ENCODE measurements at regions not wholly inside any gene's neighbourhood (a gene's known extent, or its start where the extent isn't known, plus 50 kb on each side); places are given as distances from the start of the nearest gene placed in this dataset.

GRCh38 chr3:194007592-194008337 is 128.2 kb upstream of the HES1 start:
- DNase-seq (ENCODE audit: low spot score): no peak

- no peak for DNase-seq (ENCODE audit: low spot score)
Observed at GRCh38 chr3:194009019-194009418, 126.9 kb upstream of the HES1 start.

GRCh38 chr3:194009892-194010533 is 125.9 kb upstream of the HES1 start:
- peak; percentile 29 for DNase-seq (ENCODE audit: low spot score)

DNA sequence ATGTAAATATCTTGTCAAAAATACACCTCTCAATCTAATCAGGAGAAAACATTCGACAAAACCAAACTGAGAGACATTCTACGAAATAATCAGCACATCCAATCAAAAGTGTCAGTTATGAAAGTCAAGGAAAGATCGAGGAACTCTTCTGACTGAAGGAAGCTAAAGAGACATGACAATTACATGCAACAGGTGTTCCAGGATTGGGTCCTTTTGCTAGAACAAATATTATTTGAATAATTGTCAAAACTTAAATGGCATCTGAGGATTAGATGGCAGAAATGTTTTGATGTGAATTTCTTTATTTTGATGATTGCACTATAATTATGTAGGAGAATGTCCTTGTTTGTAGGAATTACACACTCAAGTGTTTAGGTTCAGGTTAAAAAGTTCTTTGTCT is 124.1 kb upstream of the HES1 start:
- no peak for DNase-seq (ENCODE audit: low spot score)

- no peak for DNase-seq (ENCODE audit: low spot score)
Observed at GRCh38 chr3:194013928-194014327, 122.0 kb upstream of the HES1 start.

- no peak for DNase-seq (ENCODE audit: low spot score)
Observed at GRCh38 chr3:194014756-194015155, 121.2 kb upstream of the HES1 start.

GRCh38 chr3:194019398-194020165 is 116.4 kb upstream of the HES1 start:
- no peak for DNase-seq (ENCODE audit: low spot score)

GRCh38 chr3:194022052-194022451 is 113.9 kb upstream of the HES1 start:
- no peak for DNase-seq (ENCODE audit: low spot score)

GRCh38 chr3:194022816-194023215 is 113.1 kb upstream of the HES1 start:
- DNase-seq (ENCODE audit: low spot score): no peak

DNA sequence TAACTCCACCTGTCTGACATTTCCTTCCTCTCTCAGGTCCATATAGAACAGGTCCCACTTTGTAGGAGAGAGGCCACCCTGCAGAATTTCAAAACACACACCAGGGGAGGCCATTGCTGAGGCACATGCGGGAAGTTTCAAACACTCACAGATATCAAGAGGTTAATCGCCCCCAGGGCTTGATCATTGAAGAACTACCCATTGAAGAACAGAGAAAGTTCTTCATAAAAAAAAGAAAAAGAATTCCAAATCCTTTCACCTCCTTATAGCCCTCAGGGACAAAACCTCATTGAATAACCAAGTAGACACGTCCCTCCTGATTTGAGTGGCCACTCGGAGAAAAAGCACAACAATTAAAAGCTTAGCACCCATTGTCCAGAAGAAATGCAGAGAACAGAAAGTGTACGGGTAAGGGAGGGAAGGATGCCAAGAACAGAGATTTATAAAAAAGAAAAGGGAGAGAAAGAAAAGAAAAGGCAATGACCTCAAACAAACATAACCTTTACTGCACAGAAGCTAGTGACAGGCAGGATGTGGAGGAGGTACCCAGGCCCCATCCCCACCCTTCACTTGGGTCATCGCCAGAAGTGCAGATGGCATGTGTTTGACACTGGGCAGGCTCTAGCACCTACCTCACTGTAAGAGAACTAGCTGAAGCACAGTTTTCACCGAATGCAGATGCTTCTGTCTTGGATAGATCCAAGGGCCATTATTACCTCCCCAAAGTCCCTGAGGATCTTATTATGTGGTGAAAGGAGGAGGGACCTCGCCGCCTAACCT is 112.3 kb upstream of the HES1 start:
- peak; percentile 47 for DNase-seq (ENCODE audit: low spot score)

DNA sequence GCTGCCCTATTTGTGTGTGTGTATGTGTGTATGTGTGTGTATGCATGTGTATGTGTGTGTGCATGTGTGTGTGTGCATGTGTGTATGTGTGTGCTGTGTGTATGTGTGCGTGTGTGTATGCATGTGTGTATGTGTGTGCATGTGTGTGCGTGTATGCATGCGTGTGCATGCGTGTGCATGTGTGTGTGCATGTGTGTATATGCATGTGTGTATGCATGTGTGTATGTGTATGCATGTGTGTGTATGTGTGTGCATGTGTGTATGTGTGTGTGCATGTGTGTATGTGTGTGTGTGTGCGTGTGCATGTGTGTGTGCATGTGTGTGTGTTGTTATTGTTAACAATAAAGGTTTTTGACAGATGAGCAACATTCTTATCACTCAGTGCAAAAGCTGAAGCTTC is 110.8 kb upstream of the HES1 start:
- DNase-seq (ENCODE audit: low spot score): no peak

- peak; percentile 41 for DNase-seq (ENCODE audit: low spot score)
Observed at GRCh38 chr3:194025951-194026350, 110.0 kb upstream of the HES1 start.

DNA sequence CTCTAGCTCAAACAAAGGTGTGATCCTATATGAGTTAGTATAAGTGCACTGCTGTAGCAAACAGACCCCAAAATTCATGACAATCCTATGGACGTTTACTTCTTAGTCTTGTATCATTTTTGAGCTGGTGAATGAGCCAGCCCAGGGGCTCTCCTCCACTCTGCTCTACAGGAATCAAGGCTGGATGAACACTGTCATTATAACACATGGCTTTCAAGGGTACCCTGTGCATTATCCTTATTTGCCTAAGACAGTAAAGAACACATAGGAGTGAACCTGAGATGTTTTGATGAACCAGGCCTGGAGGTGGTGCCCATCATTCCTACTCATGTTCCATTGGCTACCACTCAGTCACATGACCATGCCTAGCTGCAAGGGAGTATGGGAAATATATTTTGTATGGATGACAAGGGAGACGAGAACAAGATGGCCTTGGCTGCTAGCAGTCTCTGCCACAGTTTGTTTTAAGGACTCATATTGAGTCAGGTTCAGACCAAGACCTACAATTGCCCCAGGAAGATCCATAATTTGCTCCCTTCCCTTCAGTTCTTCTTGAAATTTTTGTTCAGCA is 107.4 kb upstream of the HES1 start:
- DNase-seq (ENCODE audit: low spot score): no peak

DNA sequence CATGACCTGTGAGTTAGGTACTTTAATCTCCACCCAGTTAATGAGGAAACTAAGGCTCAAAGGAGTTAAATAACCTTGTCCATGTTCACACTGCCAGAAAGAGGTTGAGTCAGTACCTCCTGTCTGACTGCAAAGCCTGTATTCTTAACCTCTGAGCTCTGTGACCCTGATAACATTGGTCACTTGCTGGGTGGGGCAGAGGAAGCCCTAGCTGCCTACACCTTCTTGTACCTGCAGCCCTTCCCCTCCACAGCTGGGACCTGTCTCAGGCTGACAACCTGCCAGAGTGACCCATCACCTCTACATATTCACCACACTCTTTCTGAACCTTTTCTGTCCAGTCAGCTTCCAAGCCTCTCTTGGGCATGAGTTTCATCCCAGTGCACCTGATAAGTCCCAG is 106.1 kb upstream of the HES1 start:
- DNase-seq (ENCODE audit: low spot score): no peak

DNA sequence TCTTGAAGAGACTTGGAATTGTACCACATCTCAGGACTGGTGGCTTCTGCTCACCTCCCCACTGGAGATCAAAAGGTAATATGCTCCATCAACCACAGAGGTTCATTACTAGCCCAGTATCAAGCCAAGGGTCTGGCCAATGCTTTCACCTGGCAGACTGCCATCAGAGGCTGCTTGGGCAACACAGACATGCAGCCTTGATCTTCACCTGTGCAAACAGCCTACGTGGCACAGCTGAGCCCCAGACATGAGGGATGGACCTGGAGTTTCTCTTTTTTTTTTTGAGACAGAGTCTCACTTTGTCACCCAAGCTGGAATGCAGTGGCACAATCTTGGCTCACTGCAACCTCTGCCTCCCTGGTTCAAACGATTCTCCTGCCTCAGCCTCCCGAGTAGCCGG is 105.6 kb upstream of the HES1 start:
- peak; percentile 90 for DNase-seq (ENCODE audit: low spot score)

DNA sequence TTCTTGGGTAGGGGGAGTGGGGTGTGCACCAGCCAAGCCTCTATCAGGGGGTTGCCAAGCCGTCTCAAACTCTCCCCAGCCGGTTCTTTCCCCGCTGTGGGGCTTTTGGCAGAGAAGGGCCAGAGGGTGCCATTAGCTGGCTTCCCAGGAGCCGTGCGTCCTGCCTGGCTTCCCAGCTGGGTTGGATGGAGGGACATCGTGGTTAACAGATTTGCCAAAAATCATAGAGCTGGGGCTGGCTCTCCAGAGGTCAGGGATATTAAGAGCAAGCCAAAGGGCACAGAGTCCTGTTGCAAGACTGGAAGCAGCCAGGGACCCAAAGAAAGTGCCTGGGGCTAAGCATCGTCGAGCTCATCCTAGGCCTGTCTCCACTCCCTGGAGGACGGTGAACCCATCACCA is 104.6 kb upstream of the HES1 start:
- DNase-seq (ENCODE audit: low spot score): no peak

DNA sequence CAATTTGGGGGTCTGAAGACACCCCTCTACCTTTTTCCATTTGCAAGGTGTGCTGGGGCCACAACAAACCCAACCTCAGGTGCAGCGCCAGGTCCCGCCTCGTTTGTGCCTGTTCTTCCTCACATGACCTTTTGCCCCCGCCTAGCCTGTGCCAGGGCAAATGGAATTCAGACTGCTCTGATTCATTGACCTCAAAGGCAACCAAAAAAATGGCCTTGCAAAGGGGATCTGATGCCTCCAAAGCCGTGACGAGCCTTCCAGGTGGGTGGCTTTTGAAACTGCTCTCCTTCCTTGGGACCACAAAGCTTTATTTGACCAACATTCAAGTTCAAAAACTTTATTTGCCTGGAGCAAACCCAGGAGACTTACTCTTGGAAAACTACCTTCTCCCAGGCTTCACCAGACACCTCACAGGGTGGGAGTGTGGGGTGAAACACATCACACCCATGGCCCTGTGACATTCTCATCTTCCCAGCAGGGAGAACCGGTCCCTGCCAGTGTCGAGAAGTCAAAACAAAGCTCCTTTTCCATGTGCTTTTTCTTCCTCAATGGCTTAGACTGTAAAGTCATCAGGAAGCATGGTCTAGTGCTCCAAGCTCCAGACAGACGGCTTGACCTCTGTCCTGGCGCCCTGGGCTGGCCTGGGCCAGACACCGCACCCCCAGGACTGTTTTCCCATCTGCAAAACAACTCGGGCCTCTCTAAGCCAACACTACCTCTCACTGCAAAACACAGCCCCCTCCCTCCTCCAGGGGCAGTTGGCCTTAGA is 103.9 kb upstream of the HES1 start:
- no peak for DNase-seq (ENCODE audit: low spot score)

DNA sequence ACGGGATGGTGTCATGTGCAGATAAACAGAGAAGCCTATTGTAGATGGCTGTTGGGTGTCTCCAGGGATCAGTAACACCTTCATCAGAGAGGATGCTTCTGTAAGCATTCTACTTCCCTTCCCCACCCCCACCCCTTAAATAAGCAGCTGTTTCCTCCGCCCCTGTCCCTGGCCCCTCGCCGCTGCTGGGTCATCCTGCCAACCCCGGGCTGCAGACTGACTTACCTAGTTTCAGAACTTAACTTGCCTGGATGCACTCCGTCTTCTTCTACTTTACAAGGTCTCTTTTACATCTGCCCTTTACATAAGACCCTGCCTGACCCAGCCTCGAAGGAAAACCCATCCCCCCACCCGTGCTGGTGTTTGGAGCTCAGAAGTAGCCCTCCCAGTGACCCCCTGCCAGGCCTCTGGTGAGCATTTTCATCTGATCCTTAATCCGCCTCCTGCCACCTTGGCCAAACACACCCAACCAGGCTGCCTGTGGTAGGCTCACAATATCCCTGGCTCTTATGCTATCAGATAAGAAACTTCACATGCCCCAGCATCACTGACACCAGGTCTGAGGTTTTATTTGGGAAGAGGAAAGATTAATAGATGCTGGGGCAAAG is 103.0 kb upstream of the HES1 start:
- no peak for DNase-seq (ENCODE audit: low spot score)

DNA sequence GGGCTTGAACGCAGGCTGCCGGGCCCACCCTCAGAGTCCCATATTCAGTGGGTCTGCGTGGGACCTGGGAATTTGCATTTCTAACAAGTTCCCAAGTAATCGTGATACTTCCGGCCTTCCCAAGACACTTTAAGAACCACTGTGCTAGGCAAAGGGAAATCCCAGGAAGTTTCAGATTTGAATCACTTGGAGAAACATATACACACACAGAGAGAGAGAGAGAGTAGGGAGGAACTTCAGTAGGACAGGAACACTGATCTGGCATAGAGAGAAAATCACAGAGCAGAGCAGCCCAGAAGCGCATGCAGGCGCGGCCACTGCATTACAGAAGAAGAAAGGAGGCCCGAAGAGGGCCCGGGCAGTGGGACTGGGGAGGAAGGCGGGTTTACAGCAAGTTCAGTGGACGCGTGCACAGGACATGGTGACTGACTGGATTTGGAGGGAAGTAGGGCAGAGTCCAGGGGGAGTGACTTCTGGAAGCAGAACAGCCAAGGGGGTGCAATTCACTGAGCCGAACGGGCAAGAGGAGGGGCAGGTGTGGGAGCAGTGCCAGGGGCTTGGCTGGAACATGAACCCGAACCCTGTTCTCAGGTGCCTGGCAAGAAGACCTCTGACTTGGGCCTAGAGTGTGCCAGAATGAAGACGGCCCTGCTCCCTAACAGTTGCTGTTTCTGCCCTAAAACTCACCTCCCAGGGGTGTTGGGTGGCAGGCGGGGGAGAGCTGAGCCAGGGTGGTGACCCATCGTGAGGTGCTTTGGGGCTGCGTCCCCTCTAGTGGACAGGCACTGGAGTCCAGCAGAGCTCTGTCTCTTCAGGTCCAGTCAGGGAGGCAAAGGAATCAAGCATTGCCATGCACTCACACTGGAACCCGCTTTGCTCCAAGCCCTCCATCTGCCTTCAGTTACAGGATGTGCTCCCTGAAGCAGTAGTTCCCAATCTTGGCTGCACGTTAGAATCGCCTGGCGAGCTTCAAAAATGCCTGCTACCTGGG is 101.3 kb upstream of the HES1 start:
- DNase-seq (ENCODE audit: low spot score): peak; percentile 64
